ENCODE measurements at regions not wholly inside any gene's neighbourhood (a gene's known extent, or its start where the extent isn't known, plus 50 kb on each side); places are given as distances from the start of the nearest gene placed in this dataset.
"Not testable (repeated sequence)": the region's sequence is repeated elsewhere in the genome, so short reads cannot be mapped to it uniquely, and the experiment has no call there.

DNA sequence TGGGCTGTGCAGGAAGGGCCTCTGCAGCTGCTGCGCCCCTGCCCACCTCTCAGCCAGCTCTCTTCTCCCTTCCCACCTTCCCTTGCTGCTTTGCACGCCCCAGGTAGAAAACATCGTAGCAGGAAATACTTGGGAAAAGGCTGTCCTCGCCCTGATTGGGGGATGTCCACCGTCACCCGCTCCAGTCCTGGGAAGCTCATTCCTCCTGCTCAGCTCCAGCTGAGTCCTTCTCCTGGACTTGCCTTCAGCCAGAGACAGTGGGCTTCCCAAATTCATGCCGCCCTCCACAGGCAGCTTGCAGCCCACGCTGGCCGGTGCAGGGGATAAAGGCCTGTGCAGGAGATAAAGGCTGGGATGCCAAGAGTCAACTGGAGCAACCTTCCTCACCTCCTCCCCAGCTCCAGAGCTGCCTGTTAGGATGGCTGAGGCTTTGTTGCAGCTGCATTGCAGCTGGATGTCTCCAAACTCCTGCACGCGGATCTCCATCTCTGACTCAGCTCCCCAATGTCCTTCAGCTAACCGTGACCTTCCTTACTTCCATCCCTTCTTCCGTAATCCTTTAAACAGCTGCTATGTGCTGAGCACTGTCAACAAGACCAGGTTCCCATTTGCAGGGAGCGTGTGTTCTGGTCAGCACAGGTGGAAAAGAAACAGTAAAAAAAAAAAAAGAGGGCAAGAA, 402.0 kb upstream of the TNRC6C start:
- TF ChIP-seq POLR2AphosphoS5 (IDR thresholded peaks at IDR 0.05; ENCODE audit: insufficient read depth in 1 of 2, low read depth in 1 of 2) (no peak), POLR2A (IDR thresholded peaks at IDR 0.05) (no peak)
- TF ChIP-seq, protein P1, sequence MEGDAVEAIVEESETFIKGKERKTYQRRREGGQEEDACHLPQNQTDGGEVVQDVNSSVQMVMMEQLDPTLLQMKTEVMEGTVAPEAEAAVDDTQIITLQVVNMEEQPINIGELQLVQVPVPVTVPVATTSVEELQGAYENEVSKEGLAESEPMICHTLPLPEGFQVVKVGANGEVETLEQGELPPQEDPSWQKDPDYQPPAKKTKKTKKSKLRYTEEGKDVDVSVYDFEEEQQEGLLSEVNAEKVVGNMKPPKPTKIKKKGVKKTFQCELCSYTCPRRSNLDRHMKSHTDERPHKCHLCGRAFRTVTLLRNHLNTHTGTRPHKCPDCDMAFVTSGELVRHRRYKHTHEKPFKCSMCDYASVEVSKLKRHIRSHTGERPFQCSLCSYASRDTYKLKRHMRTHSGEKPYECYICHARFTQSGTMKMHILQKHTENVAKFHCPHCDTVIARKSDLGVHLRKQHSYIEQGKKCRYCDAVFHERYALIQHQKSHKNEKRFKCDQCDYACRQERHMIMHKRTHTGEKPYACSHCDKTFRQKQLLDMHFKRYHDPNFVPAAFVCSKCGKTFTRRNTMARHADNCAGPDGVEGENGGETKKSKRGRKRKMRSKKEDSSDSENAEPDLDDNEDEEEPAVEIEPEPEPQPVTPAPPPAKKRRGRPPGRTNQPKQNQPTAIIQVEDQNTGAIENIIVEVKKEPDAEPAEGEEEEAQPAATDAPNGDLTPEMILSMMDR (IDR thresholded peaks at IDR 0.05) = no peak
- Histone ChIP-seq H3K27ac (no peak overlapping the region), H3K4me3 (no peak overlapping the region), H3K36me3 (no peaks in the 10 kb centered on the region), H3K27me3 (no peaks in the 10 kb centered on the region), H3K9me3 (no peaks in the 10 kb centered on the region), H3K4me1 (no peaks in the 10 kb centered on the region)
- DNase-seq (ENCODE audit: extremely low spot score in 2 of 2) = no peak
- intact Hi-C loops (cut with DNase I) = no loop called here

DNA sequence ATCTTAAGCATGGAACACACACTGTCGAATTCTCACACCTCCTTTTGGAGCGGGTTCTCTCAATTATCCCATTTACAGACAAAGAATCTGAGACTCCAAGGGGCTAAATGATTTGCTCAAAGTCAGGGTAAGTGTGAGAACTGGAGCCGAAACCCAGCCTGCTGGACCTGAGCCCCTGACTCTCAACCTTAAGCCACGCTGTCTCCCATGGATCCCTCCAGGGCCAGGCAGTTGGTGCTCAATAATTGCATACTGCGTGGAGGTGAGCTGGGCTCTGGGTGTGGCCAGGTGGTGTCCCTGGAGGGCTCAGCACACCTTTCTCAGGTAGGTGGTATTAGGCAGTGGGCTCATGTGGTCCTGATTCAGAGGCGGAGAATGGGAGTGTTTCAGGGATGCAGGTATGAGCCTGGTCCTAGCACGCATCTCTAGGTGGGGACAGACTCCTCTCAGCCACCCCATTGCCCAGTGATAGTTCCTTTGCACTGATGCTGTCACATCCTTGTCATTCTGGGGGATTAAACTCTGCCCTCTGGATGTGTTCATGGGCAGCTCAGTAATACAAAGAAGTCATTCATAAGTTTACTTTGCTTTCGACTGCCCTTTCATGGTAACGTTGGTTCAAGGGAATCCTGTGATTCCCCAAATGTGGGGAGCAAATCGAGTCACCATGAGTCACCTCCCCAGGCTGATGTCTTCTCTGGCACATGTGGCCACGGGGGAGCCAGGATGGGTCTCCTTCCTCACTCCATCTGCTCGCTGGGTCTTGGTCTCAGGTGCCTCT, 399.5 kb upstream of the TNRC6C start:
- Histone ChIP-seq H3K4me1 (no peaks in the 10 kb centered on the region), H3K4me3 (no peak overlapping the region), H3K27me3 (no peaks in the 10 kb centered on the region), H3K27ac (no peak overlapping the region), H3K36me3 (no peaks in the 10 kb centered on the region), H3K9me3 (no peaks in the 10 kb centered on the region)
- intact Hi-C loops (cut with DNase I) = no loop called here
- TF ChIP-seq, protein P1 (IDR thresholded peaks at IDR 0.05) = no peak
- TF ChIP-seq POLR2A (IDR thresholded peaks at IDR 0.05) = no peak
- TF ChIP-seq POLR2AphosphoS5 (IDR thresholded peaks at IDR 0.05; ENCODE audit: insufficient read depth in 1 of 2, low read depth in 1 of 2) = no peak
- no peak for DNase-seq (ENCODE audit: extremely low spot score in 2 of 2)

- intact Hi-C loops (cut with DNase I) = no loop called here
- TF ChIP-seq, protein P1 (IDR thresholded peaks at IDR 0.05) = no peak
- TF ChIP-seq POLR2AphosphoS5 (IDR thresholded peaks at IDR 0.05; ENCODE audit: insufficient read depth in 1 of 2, low read depth in 1 of 2) (no peak), POLR2A (IDR thresholded peaks at IDR 0.05) (no peak)
- no peak overlapping the region for H3K27ac ChIP-seq
- H3K9me3 ChIP-seq = no peaks in the 10 kb centered on the region
- H3K4me1 ChIP-seq = no peaks in the 10 kb centered on the region
- H3K4me3 ChIP-seq = no peak overlapping the region
- H3K36me3 ChIP-seq = no peaks in the 10 kb centered on the region
- no peak for DNase-seq (ENCODE audit: extremely low spot score in 2 of 2)
- no peaks in the 10 kb centered on the region for H3K27me3 ChIP-seq
These were observed 398.1 kb upstream of the TNRC6C start for GRCh38 chr17:77560381-77560780.

GRCh38 chr17:77560841-77561240, 397.7 kb upstream of the TNRC6C start:
- Histone ChIP-seq H3K9me3 (no peaks in the 10 kb centered on the region), H3K27ac (no peak overlapping the region), H3K4me1 (no peaks in the 10 kb centered on the region), H3K27me3 (no peaks in the 10 kb centered on the region), H3K36me3 (no peaks in the 10 kb centered on the region), H3K4me3 (no peak overlapping the region)
- DNase-seq (ENCODE audit: extremely low spot score in 2 of 2) = no peak
- intact Hi-C loops (cut with DNase I) = no loop called here
- TF ChIP-seq, protein P1 (IDR thresholded peaks at IDR 0.05) = no peak
- TF ChIP-seq POLR2AphosphoS5 (IDR thresholded peaks at IDR 0.05; ENCODE audit: insufficient read depth in 1 of 2, low read depth in 1 of 2) (no peak), POLR2A (IDR thresholded peaks at IDR 0.05) (no peak)

DNA sequence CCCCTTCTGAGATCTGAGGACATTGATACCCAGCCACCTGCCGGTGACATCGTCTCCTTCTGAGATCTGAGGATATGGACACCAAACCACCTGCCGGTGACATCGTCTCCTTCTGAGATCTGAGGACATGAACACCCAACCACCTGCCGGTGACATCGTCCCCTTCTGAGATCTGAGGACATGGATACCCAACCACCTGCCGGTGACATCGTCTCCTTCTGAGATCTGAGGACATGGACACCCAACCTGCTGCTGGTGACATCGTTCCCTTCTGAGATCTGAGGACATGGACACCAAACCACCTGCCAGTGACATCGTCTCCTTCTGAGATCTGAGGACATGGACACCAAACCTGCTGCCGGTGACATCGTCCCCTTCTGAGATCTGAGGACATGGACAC, 396.1 kb upstream of the TNRC6C start:
- H3K4me3 ChIP-seq; H3K27ac ChIP-seq; H3K27me3 ChIP-seq; DNase-seq (ENCODE audit: extremely low spot score in 2 of 2); H3K4me1 ChIP-seq; H3K36me3 ChIP-seq; intact Hi-C loops (cut with DNase I); H3K9me3 ChIP-seq: not testable (repeated sequence)

Data from vagina (tissue), 2 donors.